C1 segment of cervical spinal cord (tissue), 14 donors: ENCODE measurements at regions not wholly inside any gene's neighbourhood (a gene's known extent, or its start where the extent isn't known, plus 50 kb on each side); places are given as distances from the start of the nearest gene placed in this dataset.

Experiments
- DNase-seq, 14 donors: peaks; one replicate each; lab custom pipeline; 2025; lab: John Stamatoyannopoulos, UW

DNA sequence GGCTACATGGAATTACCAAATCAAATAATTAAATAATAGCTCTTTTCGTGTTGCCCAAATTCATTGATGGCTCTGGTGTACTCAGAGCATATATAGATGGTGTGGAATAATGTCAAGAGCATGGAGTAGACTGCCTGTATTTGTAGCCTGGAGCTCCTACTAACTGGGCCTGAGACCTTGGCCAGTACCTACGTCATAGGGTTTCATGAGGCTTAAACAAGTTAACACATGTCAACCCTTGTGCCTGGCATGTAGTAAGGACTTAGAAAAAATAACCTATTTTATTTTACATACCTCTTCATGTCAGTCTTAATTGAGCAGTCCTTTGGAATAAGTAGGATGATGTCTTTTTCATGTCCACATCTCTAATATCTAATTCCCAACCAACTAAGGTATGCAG is 223.7 kb upstream of the DPH6 start:
- DNase-seq, result no peak

DNA sequence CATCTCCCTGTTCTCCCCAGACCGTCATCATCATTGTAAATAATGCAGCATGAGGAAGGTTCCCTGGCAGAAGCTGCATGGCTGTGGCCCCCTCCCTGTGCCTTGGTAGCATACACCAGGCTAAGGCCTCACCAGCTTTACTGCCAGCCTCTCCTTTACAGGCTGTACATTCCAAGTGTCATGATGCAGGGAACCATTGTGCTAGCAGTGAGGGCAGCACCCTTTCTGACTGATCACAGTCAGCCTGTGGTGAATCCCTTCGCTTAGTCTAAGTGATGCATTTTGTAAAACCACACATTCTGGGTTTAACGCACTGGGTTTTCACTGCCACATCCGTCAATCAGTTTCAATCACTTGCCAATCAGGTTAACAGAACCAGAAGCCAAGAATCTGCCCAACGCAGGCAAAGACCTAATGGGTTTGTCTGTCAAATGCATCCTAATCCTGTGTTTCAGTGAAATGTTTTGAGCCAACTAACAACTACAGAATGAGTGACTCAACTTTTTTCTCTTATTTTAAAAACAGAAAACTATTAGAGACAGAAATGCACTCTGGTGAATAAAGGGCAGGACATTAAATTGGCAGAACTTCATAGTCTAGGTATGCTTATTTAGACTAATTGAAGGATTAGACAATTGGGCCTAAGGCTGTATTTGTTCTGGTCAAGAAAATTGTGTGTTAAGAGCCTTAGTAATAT is 225.9 kb upstream of the DPH6 start:
- DNase-seq, result no peak

DNA sequence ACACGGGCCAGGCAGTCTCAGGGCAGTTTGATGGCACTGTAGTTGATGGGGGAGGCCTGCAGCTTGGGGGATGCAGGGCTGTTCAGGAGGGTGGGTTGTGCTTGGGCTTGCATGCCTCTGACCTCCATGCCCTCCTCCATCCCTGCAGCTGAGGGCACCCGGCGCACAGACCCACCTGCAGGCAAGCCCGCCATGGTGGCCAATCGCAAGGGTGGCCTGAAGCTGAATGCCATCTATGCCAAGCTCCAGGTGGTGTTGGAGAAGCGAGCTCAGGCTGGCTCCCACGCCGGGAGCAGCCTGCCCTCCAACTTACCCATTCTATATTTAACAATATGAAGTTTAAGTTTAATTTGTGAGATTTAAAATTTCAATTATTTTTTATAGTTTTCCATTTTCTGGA is 228.7 kb upstream of the DPH6 start:
- DNase-seq, result no peak

DNA sequence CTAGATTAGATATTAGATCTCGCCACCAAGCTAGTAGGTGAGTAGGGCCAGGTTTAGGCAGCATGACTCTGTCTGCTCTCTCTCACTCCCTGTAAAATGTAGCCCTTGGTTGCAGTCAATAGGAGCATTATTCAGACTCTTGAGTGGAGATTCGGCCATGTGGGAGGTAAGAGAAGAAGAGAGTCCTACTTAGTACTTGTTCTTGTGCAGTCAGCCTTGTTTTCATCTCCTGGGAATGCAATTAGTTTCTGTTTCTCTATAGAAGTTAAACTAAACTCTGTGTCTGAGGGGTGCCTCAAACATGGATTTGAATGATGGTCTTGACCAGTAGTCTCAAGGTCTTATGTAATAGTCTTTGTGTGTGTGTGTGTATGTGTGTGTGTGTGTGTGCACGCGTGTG is 229.5 kb upstream of the DPH6 start:
- DNase-seq, result no peak

DNA sequence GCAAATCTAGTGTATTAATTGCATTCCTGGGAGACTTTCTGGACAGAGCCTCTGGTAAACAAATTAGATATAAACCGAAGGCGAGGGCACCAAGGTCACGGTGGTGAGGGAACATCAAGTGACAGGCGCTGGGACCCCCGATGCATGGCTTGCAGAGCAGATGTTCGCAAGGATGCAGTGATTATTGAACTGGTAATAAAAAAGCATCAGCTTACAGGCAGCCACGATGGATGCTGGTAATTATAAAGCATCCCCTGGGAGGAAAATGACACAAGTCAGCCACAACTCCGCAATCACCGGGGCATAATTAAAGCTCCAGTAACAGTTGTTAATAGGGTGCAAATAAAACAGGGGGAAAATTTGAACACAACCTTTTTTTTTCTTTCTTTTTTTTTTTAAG is 231.1 kb upstream of the DPH6 start:
- DNase-seq, result no peak

DNA sequence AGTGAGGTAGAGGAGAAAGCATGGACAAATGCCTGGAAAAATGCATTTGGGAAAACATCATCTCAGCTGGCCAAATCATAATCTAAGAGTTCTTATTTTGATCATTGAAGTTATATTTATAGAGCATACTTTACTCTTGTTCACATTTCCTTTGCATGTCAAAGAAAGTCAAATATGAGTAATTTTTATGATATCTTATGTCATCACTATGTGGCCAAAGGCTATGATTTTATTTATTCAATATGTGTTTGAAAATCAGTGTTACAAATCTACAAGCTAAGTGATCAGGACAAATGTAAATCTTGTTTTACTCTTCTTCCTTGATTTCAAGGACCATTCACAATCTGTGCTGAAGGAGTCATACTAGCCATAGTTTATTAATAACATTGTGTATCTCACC is 237.2 kb upstream of the DPH6 start:
- DNase-seq, result no peak

DNA sequence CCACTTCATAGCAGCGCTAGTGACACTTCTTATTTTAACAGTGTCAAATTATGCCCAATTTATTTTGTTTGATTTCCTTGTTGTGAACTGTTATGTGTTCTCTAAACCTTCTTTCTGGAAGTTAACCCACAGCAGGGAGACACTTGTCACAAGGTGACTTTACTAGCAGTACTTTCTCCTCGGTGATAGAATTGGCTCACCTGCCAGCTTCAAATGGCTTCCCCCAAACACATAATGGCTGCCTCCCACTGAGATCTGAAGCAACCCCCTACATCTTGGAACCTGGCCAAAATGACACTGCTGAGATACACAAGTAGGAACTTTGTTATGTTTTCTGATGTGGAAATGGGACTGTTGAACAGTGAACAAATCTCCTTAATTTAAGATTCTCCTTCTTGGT is 238.8 kb upstream of the DPH6 start:
- DNase-seq, result no peak

DNA sequence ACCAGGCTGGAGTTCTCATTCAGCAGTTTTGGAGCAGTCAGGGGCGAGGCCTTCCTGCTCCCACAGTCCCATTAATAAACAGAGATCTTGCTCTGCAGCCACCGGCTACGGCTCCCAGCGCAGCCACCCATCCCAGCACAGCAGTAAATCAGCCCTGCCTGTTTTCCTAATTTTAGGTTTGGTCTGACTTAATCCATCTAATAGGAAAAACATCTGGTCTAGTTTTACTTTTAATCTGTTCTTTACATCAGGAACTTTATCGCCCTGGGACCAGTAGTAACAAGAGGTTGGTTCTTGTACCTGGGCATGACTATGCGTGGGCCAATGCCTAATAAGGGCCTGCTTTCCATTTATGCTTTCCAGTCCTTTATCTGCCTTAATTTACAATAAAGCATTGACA is 264.0 kb upstream of the DPH6 start:
- no peak for DNase-seq

DNA sequence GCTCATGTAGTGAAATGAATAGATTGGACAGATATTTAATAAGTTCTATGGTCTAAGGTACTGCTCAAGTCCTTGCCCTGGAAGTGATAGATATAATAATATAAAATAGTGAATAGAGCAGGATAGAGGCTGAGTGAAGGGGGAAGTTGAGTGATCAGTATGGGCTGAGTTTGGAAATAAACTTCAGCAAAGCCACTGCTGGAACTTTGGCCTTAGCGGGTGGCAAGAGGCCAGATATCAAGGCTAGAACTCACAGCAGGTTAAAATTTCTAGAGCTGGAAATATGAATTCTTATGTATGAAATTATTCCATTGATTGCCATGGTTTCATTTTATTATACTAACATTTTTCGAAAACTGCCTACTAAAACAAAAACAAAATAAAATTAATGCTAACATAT is 267.6 kb upstream of the DPH6 start:
- DNase-seq, result no peak

DNA sequence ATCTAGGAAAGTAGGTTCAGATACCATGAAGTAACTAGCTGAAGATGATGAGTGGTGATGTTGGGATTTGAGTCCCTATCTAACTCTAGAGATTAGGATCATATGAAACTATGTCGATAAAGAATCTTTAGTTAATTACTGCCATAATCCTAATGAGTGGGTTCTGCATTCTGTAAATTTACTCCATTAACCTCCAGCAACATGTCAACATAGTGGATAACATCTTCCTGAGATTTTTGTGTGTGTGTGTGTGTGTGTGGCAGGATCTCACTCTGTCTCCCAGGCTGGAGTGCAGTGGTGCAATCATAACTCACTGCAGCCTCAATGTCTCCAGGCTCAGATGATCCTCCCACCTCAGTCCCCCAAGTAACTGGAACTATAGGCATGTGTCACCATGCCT is 272.9 kb upstream of the DPH6 start:
- no peak for DNase-seq

DNA sequence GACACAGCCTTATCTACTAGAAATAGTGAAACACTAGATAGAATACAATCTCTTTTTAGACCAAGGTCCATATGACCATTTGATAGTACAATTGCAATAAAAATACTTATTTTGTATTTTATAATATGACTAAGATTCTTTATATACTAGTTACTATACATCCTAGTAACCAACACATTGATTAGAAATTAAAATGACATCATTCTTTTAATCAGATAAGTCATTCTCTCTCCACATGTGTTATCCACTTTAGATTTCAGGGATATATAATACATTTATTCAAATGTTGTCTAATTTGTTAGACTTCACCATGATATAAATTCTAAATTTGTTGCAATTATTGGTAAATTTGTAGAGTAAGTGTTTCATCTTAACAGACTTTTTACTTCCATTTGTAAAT is 276.2 kb upstream of the DPH6 start:
- no peak for DNase-seq

DNA sequence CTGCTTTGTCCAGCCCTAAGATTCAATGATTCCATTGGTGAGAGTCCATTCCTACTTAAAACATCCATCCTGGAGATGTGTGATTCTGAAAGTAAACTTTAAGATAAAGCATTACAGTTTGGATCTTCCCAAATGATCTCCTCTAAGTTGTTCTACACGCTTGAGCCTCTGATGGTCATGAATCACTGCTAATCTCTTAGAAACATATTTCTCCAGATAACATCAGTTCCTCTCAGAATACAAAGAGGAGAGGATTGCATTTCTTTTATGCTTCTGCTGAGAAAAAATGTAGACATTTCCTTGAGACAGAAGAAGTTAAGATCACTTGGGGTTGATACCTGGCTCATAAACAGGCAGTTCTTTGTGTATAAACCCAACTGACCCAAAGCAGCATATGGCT is 281.2 kb upstream of the DPH6 start:
- no peak for DNase-seq

DNA sequence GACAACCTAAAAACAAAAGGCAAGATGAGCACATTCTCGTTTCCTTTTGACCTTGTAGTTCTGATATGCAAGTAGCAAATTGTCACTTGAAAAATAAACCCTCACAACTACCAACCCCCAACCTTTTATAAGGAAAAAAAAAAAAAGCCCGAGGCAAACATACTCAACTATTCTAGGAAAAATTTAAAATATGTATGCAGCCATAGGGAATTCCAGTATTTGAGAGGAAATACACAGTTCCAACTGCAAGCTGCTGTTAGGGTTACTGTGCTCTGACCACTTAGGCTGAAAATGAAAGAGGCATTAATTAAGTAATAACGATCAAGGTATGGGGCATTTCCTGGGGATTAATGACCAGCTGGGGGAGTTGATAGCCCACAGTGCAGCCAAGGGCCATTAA is 281.9 kb upstream of the DPH6 start:
- DNase-seq, result no peak

DNA sequence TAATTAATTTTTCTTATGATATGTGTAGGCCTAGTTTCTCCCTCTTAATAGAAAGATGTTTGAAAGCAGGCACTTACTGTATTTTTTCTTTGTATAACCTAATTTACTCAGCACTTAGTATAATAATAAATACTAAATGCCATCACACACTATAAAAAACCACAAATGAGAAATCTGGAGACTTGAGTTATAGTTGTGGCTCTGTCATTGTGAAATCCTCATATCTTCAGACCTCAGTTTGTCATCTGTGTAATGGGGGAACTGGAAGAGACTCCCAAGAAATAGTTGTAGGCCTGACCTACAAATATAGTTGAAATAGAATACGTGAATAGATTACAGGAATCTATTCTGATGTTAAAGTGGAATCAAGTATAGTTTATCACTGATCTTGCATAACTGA is 287.6 kb upstream of the DPH6 start:
- no peak for DNase-seq

DNA sequence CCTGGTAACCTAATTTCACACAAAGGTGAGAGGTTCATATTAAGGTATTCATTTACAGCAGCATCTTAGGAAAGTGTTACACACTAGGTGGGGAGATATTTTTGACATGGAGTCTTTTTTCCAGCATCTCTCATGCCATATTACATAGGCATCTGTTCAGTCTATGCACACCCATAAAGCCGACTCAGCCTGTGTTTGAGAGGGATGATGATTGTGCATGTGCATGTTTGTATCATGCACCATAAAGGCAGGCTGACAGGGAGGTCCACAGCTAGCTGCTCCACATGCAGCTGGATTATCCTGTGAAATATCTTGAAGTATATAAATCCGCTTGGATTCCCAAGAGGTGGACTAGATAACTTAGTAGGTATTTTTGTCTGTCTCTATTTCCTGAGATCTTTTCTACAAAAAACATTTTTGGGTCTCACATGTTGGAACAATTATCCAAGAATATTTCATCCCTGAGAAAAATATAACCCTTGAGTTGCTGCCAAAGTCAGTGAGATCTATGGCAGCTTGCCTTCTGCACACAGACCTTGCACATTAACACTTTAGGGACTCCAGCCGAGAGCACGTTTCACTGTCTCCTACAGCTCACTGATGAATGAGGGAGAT is 288.4 kb upstream of the DPH6 start:
- no peak for DNase-seq

DNA sequence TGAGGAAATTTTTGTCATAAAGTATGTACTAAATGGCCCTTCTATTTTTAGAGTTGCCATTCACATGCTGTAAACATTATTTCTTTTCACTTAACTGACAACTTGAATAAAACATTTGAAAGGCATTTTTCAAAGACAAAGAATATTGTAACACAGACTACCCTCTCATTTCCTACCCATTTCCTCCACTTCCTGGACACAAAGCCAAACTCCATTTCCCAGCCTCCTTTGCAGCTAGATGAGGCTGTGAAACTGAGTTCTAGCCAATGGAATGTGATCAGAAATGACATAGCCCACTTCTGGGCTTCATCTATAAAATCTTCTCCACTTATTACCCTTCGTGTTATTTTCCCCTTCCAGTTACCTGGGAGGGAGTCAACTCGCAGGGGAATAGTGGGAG is 288.9 kb upstream of the DPH6 start:
- no peak for DNase-seq

DNA sequence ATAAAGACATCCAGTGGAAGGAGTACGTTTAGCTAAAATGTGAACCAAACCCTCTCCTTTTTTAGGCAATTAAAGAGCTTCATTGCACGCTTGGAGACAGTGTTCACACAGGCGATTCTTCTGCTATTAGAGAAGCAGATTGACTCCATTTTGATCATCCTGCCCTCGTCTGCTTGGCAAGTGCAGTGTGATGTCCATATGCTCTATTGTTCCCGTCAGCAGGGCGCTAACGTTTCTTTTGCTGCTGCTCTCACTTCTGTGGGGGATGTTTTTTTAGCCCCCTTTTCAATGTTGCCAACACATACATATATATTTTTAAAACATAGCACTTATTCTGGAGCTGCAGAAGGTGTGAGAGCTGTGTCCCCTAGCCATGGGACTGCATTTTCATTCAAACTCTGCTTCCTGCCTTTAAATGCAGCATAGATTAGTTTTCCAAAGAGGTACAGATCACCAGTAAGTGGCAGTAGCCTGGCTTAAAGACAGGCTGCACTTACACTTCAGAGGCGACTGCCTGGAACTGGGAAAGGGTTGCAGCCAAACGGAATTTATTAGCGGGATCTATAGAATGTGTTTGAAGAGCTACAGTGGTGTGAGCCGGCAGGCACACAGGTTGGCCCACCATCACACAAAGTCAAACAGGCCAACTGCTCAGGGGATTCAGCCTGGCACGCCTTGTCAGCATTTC is 292.6 kb upstream of the DPH6 start:
- no peak for DNase-seq

DNA sequence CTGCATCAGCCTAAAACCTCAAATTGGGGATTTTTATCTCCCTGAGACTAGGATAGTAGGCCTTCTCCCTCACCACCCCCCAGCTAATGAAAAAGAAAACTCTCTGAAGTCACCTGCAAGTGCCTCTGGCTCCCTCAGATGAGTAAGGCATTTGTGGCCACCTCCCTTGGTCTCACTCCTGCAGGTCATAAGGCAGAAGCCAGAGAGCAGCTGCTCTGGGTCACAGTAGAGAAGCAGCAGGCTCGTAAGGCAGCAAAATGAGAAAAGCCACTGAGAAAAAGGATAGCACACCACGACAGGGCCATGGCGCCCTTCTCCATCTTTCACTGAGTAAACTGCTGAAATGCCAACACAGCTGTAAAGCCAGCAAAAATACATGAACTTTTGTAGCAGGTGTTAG is 296.7 kb upstream of the DPH6 start:
- DNase-seq, result no peak

DNA sequence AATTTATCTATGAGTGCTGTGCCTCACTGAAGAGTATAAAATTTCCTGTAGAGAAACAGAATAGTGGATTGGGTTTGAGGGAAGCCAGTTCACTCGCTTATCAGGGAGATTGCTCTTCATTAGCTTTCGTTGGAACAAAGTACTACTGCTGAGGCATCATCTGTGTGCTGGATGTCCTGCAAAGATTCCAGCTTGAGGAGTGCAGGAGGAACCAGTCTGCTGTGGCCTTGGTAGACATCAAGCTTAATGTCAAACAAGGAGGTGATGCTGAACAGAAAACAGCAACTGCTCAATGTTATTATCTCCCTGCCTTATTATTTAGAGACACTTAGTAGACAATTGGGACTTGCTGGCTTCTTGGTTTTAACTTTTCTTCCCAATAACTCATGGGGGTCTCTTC is 297.5 kb upstream of the DPH6 start:
- no peak for DNase-seq

DNA sequence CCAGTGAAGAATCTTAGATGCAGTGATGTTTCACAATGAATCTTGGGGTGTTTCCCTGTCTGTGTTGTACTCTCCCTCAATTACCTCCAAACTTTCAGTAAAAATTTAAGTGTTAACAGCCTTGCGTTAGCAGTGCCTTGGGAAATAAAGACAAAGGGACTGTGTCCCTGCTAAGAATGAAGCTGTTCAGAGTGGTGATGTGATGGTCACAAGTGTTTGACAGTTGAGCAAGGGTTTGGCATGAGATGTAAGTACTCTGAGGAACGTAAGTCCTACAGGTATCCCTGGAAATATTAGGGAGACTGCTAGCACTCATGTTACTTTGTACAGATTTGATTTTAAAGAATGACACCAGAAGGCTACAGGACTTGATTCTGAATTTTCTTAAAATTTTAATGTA is 304.3 kb upstream of the DPH6 start:
- DNase-seq, result no peak

DNA sequence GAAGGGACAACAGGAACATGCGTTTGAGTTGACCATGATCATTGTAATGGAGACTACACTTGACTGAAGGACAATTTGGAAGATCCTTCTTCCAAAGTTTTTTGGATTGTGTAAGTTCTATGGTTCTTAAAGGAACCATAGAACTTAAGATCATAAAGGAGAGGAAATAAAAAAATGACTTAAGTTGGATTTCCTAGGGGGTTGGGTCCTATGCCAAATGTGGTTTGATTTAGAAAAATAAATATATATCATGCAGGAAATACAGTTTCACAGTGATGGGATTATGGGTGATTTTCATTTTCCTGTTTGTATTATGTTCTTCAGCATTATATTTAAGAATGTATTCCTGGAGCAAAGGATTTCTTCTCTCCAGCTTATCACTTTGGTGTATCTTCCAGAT is 305.5 kb upstream of the DPH6 start:
- DNase-seq, result no peak

DNA sequence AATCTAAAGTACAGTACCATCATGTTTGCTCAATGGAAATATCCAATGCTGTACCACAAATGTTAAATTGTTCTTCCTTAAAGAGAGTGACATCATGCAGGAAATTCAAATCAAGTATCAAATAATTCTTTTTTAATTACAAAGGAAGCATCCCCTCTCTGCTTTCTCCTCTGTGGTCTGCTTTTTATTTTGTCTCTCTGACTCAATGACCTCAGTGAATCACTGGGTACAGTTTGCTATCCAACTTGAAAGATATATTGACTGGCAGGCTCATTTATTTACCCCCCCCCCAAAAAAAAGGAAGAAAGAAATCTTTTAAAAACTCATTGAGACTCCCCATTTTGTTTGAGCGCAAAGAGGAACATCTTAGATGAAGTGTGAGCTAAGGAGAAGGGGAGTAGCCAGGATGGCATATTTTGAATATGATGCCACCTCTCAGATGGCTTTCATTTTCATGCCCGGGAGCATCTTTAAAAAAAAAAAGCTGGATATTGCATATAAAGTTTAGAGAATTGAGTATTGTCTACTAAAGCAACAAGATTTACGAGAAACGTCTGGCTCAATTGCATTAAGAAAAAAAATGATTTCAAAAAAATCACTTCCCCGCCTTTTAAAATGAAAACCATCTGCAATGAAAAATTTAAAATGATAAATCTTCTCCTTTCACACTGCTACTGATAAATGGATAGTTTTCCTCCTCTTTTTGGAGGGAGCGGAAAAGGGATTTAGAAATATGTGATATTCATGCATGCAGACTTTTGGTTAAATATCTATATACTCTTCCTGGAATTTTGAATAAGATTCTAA is 307.1 kb upstream of the DPH6 start:
- DNase-seq, result no peak

DNA sequence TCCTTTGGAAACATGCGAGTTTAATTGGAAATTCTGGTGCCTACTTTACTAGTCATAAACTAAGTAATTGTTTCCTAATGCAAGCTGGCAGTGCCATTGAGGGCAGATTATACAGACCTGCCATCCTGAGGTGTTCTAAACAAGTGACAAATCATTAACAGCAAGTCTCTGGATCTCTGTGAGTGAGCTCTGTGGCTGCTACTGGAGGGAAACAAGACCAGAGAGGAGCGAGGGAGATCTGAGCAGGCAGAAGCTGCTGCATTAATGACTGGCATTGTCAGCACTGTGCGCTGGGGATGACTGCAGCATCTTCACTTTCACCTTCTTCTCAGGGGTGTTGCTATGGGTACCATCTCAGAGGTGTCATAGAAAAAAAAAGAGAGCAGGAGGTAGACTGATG is 308.4 kb upstream of the DPH6 start:
- DNase-seq, result no peak
